T-cell (primary cell): ENCODE measurements at regions not wholly inside any gene's neighbourhood (a gene's known extent, or its start where the extent isn't known, plus 50 kb on each side); places are given as distances from the start of the nearest gene placed in this dataset.

Experiments
- ATAC-seq, 4 experiments: fragments of 200-7000 bp in 3 of 4; fragments of 150-1000 bp in 1 of 4; cut with Tn5 transposase; replicated peaks in 1 of 4; 1 replicate in 3 of 4; 2 replicates in 1 of 4; pipeline ENCODE4 v1.10.0; 2021; ENCODE audit warnings: moderate library complexity in 3 of 4, mild to moderate bottlenecking in 2 of 4, moderate number of reproducible peaks in 1 of 4
- CTCF ChIA-PET, 2 donors: fragments of 300-600 bp; sonication (Branson Sonifier 250); formaldehyde crosslinking; loops; one replicate each; lab custom pipeline; 2022; ENCODE audit warnings: antibody characterized with exemption in 2 of 2; lab: Charles Lee
- POLR2A ChIA-PET, 2 donors: fragments of 300-600 bp; sonication (Branson Sonifier 250); formaldehyde crosslinking; loops; one replicate each; lab custom pipeline; 2022; ENCODE audit warnings: antibody characterized with exemption in 2 of 2; lab: Charles Lee
- DNase-seq, 35 experiments: peaks; one replicate each; pipeline versions ENCODE4 v3.0.0 to v3.0.0-alpha.2; 2013 to 2023
- H3K27ac ChIP-seq: one replicate; pipeline ENCODE4 v1.5.1; 2013; ENCODE audit warnings: low read length
- H3K27me3 ChIP-seq, 2 experiments: replicated peaks in 1 of 2; 1 replicate in 1 of 2; 2 replicates in 1 of 2; pipeline versions ENCODE4 v1.6.1 to v1.7.0; 2013; ENCODE audit warnings: low read length in 1 of 2, mixed read lengths in 1 of 2; ENCODE audit not compliant: control insufficient read depth in 2 of 2, insufficient read depth in 2 of 2; ENCODE audit errors: extremely low read depth in 1 of 2
- H3K36me3 ChIP-seq, 2 donors: 1 replicate in 1 of 2; 2 replicates in 1 of 2; pipeline versions ENCODE4 v1.6.1 to v1.7.0; 2013; ENCODE audit warnings: low read length in 1 of 2; ENCODE audit not compliant: control insufficient read depth in 2 of 2, insufficient read depth in 1 of 2; ENCODE audit errors: extremely low read depth in 1 of 2
- H3K4me1 ChIP-seq, 2 experiments: 1 replicate in 1 of 2; 2 replicates in 1 of 2; pipeline versions ENCODE4 v1.6.1 to v1.7.0; 2013; ENCODE audit warnings: low read length in 2 of 2, mixed read lengths in 1 of 2; ENCODE audit not compliant: insufficient read depth in 2 of 2, control insufficient read depth in 1 of 2; ENCODE audit errors: extremely low read depth in 1 of 2
- H3K4me3 ChIP-seq, 2 donors: 1 replicate in 1 of 2; 2 replicates in 1 of 2; pipeline versions ENCODE4 v1.5.1 to v1.7.0; 2013; ENCODE audit warnings: mild to moderate bottlenecking in 2 of 2, low read length in 1 of 2, moderate library complexity in 1 of 2; ENCODE audit not compliant: control insufficient read depth in 1 of 2; ENCODE audit errors: extremely low read depth in 1 of 2
- H3K9me3 ChIP-seq: 2 replicates; pipeline ENCODE4 v1.7.0; 2013
- H3K27ac Mint-ChIP-seq, 2 donors: one replicate each; pipeline ENCODE4 v1.8.0; 2020 to 2021; ENCODE audit warnings: mild to moderate bottlenecking in 2 of 2, mixed read lengths in 2 of 2
- H3K27me3 Mint-ChIP-seq, 2 donors: one replicate each; pipeline ENCODE4 v1.8.0; 2021 to 2022; ENCODE audit warnings: mixed read lengths in 2 of 2
- H3K36me3 Mint-ChIP-seq: one replicate; pipeline ENCODE4 v1.8.0; 2021; ENCODE audit warnings: mixed read lengths
- H3K4me1 Mint-ChIP-seq, 3 donors: one replicate each; pipeline ENCODE4 v1.8.0; 2020 to 2022; ENCODE audit warnings: mixed read lengths in 3 of 3, mild to moderate bottlenecking in 1 of 3
- H3K4me3 Mint-ChIP-seq, 3 donors: one replicate each; pipeline ENCODE4 v1.8.0; 2020 to 2022; ENCODE audit warnings: mild to moderate bottlenecking in 3 of 3, mixed read lengths in 3 of 3, moderate library complexity in 3 of 3
- H3K9me3 Mint-ChIP-seq, 3 donors: one replicate each; pipeline ENCODE4 v1.8.0; 2020 to 2022; ENCODE audit warnings: mixed read lengths in 3 of 3
- WGBS: methylation state at CpG from one replicate; pipeline ENCODE4 v1.1.5; 2013; ENCODE audit warnings: missing lambda C conversion rate; ENCODE audit not compliant: insufficient coverage; 5-methylcytosine and 5-hydroxymethylcytosine counted together

DNA sequence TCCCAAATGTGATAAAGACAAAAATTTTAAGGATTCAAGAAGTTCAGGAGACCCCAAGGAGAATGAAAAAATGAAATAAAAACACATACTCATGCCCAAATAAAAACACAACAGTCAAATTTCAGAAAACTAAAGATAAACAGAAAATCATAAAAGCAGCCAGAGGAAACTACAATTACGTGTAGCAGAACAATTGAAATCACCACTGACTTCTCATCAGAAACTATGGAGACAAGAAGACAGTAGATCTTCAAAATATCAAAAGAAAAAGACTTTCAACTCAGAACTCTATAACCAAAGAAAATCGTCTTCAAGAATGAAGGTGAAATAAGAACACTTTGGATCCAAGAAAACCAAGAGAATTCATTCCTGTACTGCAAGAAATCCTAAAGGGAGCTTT lies 54.9 kb downstream of the DIO3 start:
- H3K27ac Mint-ChIP-seq, result no peak overlapping the region
- no peaks in the 10 kb centered on the region for H3K36me3 Mint-ChIP-seq
- Histone ChIP-seq H3K4me3 (no peak overlapping the region), H3K36me3 (no peaks in the 10 kb centered on the region), H3K27ac (no peak overlapping the region), H3K9me3 (no peaks in the 10 kb centered on the region), H3K4me1 (no peaks in the 10 kb centered on the region), H3K27me3 (peaks cover 3 to 10% of the 10 kb centered on the region in 2 experiments)
- ChIA-PET POLR2A (no interaction called here), CTCF (no interaction called here)
- no peaks in the 10 kb centered on the region for H3K4me1 Mint-ChIP-seq
- H3K27me3 Mint-ChIP-seq, result peaks cover 21 to 32% of the 10 kb centered on the region in 2 donors
- no peak for ATAC-seq
- H3K4me3 Mint-ChIP-seq, result no peak overlapping the region
- peaks cover 3 to 4% (median 4%) of the 10 kb centered on the region in 3 donors for H3K9me3 Mint-ChIP-seq
- no peak for DNase-seq
- 78% methylated on average over 1 of the region's 2 CpGs for WGBS

DNA sequence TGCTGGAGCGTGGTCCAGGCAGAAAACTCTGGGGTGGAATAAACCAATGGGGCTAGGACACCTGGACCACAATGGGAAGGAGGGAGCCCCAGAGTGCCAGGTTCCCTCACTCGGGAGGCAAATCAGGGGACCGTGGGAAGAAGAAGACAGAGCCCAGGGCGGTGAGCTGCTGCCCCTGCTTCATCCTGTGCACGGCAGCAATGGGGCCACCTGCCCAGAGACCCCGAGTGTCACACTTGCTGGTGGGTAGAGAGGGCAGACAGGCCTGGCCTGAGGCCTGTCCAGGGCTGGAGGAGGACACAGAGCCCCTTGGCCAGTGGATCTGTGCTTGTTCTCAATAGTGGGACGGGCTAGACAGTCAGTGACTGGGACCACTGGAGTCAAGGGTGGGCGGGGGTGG lies 58.2 kb downstream of the DIO3 start:
- ChIA-PET CTCF (no interaction called here), POLR2A (no interaction called here)
- no peak overlapping the region for H3K4me3 ChIP-seq
- H3K9me3 ChIP-seq, result no peaks in the 10 kb centered on the region
- H3K27ac ChIP-seq, result no peak overlapping the region
- peaks cover 0 to 23% of the 10 kb centered on the region in 2 experiments for H3K27me3 ChIP-seq
- H3K36me3 Mint-ChIP-seq, result no peaks in the 10 kb centered on the region
- H3K36me3 ChIP-seq, result no peaks in the 10 kb centered on the region
- H3K9me3 Mint-ChIP-seq, result peaks cover 3 to 4% (median 4%) of the 10 kb centered on the region in 3 donors
- WGBS, result 77% methylated on average over 7 of the region's 8 CpGs
- no peak overlapping the region for H3K4me3 Mint-ChIP-seq
- DNase-seq, result no peak
- ATAC-seq, result no peak
- peaks cover 5 to 11% of the 10 kb centered on the region in 2 donors for H3K27me3 Mint-ChIP-seq
- no peaks in the 10 kb centered on the region for H3K4me1 Mint-ChIP-seq
- H3K4me1 ChIP-seq, result no peaks in the 10 kb centered on the region
- H3K27ac Mint-ChIP-seq, result no peak overlapping the region

DNA sequence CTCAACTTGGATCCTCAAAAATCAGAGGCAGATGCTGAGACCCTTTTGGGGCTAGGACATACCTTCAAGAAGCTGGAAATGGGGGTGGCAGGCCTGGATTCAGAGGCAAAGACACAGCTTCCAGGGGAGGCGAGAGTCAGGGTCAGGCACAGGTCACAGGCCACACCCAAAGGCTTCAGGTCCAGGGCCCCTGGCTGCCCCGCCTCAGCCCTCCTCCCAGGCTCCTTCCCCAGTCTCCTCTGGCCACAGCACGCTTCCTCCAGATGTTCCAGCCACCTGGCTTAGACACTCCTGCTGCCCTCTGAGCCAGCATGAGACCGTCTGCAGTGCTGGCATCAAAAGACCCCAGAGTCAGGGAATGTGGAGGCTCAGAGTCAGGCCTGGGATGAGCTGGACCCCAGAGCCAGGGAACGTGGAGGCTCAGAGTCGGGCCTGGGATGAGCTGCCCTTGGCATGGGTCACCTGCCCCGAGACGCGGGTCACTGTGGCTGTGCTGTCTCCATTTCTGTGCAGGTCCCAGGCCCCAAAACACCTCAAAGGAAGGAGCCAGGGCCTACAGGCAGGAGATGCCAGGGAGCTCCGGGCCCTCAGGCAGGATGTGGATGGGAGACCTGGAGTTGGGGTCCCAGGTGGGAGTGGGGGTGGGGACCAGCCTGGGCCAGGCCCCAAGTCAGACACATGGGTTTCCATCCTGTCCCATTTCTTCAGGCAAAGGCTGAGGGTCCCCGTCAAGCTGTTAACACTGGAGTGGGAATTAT lies 58.9 kb downstream of the DIO3 start:
- peaks cover 3 to 4% (median 3%) of the 10 kb centered on the region in 3 donors for H3K9me3 Mint-ChIP-seq
- no peaks in the 10 kb centered on the region for H3K9me3 ChIP-seq
- CTCF ChIA-PET, result no interaction called here
- H3K4me3 Mint-ChIP-seq, result no peak overlapping the region
- peaks cover 5 to 8% of the 10 kb centered on the region in 2 donors for H3K27me3 Mint-ChIP-seq
- WGBS, result 87% methylated on average over 11 of the region's 11 CpGs
- DNase-seq (no peak), ATAC-seq (no peak)
- H3K4me1 Mint-ChIP-seq, result no peaks in the 10 kb centered on the region
- POLR2A ChIA-PET, result no interaction called here
- no peak overlapping the region for H3K27ac ChIP-seq
- no peaks in the 10 kb centered on the region for H3K36me3 ChIP-seq
- peaks cover 0 to 23% of the 10 kb centered on the region in 2 experiments for H3K27me3 ChIP-seq
- H3K27ac Mint-ChIP-seq, result no peak overlapping the region
- H3K36me3 Mint-ChIP-seq, result no peaks in the 10 kb centered on the region
- no peak overlapping the region for H3K4me3 ChIP-seq
- no peaks in the 10 kb centered on the region for H3K4me1 ChIP-seq

DNA sequence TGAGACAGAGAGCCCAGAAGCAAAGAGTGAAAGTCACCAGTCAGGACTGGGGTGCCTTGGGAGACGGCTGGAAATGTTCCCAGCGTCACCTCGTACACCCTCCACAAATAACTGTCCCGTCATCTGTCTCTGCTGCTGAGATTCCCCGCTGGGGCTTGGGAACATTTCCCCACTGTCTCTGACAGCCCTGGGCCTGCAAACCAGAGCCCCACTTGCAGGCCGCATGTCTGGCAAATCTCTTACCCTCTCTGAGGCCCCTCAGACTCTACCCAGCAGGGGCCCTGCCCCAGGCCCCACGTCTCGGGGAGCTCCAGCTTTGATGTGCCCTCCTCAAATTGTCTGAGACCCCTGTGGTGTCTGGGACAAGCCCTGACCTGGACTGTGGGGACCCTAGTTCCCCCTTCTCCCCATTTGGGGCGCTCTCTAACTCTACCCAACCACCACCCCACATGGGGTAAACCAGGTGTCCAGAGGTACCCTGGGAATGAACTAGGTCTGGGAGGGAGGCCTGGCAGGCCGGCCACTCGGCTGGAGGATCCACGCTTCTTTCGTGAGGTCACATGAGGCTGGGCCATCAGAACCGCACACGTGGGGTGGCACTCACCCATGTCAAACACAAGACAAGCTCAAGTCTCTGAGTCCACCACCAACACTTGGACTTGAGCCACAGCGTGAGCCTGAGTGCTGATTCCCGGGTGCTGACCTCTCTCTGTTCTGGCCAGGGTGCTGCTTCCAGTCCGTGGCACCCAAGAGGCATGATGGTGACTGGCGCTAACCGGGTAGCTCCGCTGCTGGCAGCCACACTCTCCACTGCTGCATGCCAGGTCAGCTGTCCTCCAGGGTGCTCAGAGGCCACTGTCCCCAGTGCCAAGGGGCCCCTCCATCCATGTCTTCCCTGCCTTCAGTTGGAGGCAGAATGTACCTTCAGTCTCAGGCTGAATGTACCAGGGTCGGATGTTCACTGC lies 59.8 kb downstream of the DIO3 start:
- Histone ChIP-seq H3K4me1 (no peaks in the 10 kb centered on the region), H3K4me3 (no peak overlapping the region), H3K27ac (no peak overlapping the region), H3K9me3 (no peaks in the 10 kb centered on the region), H3K27me3 (peaks cover 0 to 23% of the 10 kb centered on the region in 2 experiments), H3K36me3 (no peaks in the 10 kb centered on the region)
- DNase-seq, result no peak
- Mint-ChIP-seq H3K36me3 (no peaks in the 10 kb centered on the region), H3K27me3 (peaks cover 0 to 3% of the 10 kb centered on the region in 2 donors), H3K27ac (no peak overlapping the region), H3K4me1 (no peaks in the 10 kb centered on the region), H3K9me3 (peaks cover 0 to 4% (median 3%) of the 10 kb centered on the region in 3 donors), H3K4me3 (no peak overlapping the region)
- CTCF ChIA-PET, result no interaction called here
- WGBS, result 84% methylated on average over 20 of the region's 22 CpGs
- POLR2A ChIA-PET, result no interaction called here
- ATAC-seq, result no peak

DNA sequence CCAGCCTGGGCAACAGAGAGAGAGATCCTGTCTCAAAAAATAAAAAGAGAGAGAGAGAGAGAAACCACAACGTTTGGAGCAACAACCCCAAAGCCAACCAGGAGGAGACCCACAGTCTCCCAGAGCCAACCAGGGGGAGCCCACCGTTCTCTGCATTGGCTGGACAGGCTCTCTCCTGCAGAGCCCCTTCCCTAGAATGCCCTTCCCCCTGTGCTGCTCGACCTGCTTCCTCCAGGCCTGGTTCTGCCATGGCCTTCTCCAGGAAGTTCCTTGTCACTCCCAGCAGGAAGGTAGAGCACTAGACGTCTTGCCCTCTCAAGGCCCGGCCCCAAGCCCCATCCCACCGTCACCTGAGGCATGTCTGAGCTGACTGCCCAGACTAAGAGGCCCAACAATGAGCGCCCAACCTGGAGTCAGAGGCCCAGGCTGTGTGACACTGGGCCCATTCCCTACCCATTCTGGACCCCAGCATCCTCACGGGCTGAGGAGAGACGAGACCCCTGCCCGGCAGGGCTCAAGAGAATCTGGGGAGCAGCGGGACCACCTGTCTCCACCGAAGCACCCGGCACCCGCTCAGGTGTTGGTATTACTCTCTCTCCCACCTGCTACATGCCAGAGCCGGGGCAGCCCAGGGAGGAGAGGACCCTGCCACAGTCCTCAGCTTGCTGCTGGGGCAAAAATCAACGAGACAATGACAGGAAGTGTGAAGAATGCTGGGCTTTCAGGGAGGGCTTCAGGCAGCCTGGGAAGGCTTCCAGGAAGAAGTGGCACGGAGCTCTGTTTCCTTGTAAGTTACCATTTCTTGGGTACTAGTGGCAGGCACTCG lies 61.2 kb downstream of the DIO3 start:
- ATAC-seq, result no peak
- no peaks in the 10 kb centered on the region for H3K9me3 ChIP-seq
- H3K4me3 Mint-ChIP-seq, result no peak overlapping the region
- H3K4me1 ChIP-seq, result no peaks in the 10 kb centered on the region
- ChIA-PET CTCF (no interaction called here), POLR2A (no interaction called here)
- no peak overlapping the region for H3K27ac Mint-ChIP-seq
- no peaks in the 10 kb centered on the region for H3K4me1 Mint-ChIP-seq
- no peaks in the 10 kb centered on the region for H3K36me3 Mint-ChIP-seq
- WGBS, result 67% methylated on average over 8 of the region's 18 CpGs
- H3K27me3 Mint-ChIP-seq, result peaks cover 0 to 2% of the 10 kb centered on the region in 2 donors
- DNase-seq, result no peak
- no peaks in the 10 kb centered on the region for H3K36me3 ChIP-seq
- H3K27me3 ChIP-seq, result peaks cover 0 to 25% of the 10 kb centered on the region in 2 experiments
- H3K4me3 ChIP-seq, result no peak overlapping the region
- no peak overlapping the region for H3K27ac ChIP-seq
- H3K9me3 Mint-ChIP-seq, result peaks cover 0 to 4% (median 3%) of the 10 kb centered on the region in 3 donors

DNA sequence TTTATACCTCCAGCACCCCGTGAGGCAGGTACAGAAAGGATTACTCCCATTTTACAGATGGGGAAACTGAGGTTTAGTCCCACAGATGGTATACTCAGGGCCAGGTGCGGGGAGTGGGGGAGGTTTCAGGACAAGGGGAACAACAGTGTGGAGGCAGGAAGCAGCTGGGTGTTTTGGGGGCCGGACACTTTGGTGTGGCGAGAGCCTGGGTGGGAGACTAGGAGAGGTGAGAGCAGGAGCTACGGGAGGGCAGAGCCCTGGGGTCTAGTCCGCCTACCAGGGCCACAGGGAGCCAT lies 61.7 kb downstream of the DIO3 start:
- ChIA-PET CTCF (no interaction called here), POLR2A (no interaction called here)
- Mint-ChIP-seq H3K27me3 (peaks cover 0 to 4% of the 10 kb centered on the region in 2 donors), H3K4me3 (no peak overlapping the region), H3K9me3 (peaks cover 0 to 4% (median 3%) of the 10 kb centered on the region in 3 donors), H3K4me1 (peaks cover 2% of the 10 kb centered on the region in 3 donors), H3K27ac (no peak overlapping the region), H3K36me3 (no peaks in the 10 kb centered on the region)
- H3K27ac ChIP-seq, result no peak overlapping the region
- no peak for ATAC-seq
- 69% methylated on average over 6 of the region's 6 CpGs for WGBS
- H3K27me3 ChIP-seq, result peaks cover 0 to 31% of the 10 kb centered on the region in 2 experiments
- H3K4me3 ChIP-seq, result no peak overlapping the region
- DNase-seq, result no peak
- H3K36me3 ChIP-seq, result no peaks in the 10 kb centered on the region
- H3K9me3 ChIP-seq, result no peaks in the 10 kb centered on the region
- peaks cover 0 to 5% of the 10 kb centered on the region in 2 experiments for H3K4me1 ChIP-seq
